ENCODE measurements at regions not wholly inside any gene's neighbourhood (a gene's known extent, or its start where the extent isn't known, plus 50 kb on each side); places are given as distances from the start of the nearest gene placed in this dataset.

- Mint-ChIP-seq H3K36me3 (no peaks in the 10 kb centered on the region), H3K4me1 (ENCODE audit: unreplicated experiment) (no peaks in the 10 kb centered on the region), H3K9me3 (no peaks in the 10 kb centered on the region), H3K4me3 (no peak overlapping the region), H3K27me3 (no peaks in the 10 kb centered on the region), H3K27ac (no peak overlapping the region)
- TF ChIP-seq CTCF (conservative IDR thresholded peaks at IDR 0.05) = no peak
- no peak for DNase-seq (ENCODE audit: extremely low spot score, unreplicated experiment)
These were observed 638.2 kb downstream of the IGSF11 start for GRCh38 chr3:118396491-118396890.

- TF ChIP-seq CTCF (conservative IDR thresholded peaks at IDR 0.05) = no peak
- DNase-seq (ENCODE audit: extremely low spot score, unreplicated experiment) = no peak
These were observed 634.6 kb downstream of the IGSF11 start for GRCh38 chr3:118400086-118400485.

GRCh38 chr3:118400886-118401285 is 633.8 kb downstream of the IGSF11 start:
- Mint-ChIP-seq H3K4me1 (ENCODE audit: unreplicated experiment) (no peaks in the 10 kb centered on the region), H3K27me3 (no peaks in the 10 kb centered on the region), H3K9me3 (no peaks in the 10 kb centered on the region)

More at GRCh38 chr3:118400086-118400485, 634.6 kb downstream of the IGSF11 start:
- Mint-ChIP-seq H3K4me1 (ENCODE audit: unreplicated experiment) (no peaks in the 10 kb centered on the region), H3K4me3 (no peak overlapping the region), H3K36me3 (no peaks in the 10 kb centered on the region), H3K27ac (no peak overlapping the region), H3K9me3 (no peaks in the 10 kb centered on the region), H3K27me3 (no peaks in the 10 kb centered on the region)

GRCh38 chr3:118401887-118402286 is 632.8 kb downstream of the IGSF11 start:
- no peak overlapping the region for H3K4me3 Mint-ChIP-seq
- no peaks in the 10 kb centered on the region for H3K9me3 Mint-ChIP-seq
- DNase-seq (ENCODE audit: extremely low spot score, unreplicated experiment) = no peak
- H3K4me1 Mint-ChIP-seq (ENCODE audit: unreplicated experiment) = no peaks in the 10 kb centered on the region
- no peak for TF ChIP-seq CTCF (conservative IDR thresholded peaks at IDR 0.05)
- no peaks in the 10 kb centered on the region for H3K27me3 Mint-ChIP-seq
- no peaks in the 10 kb centered on the region for H3K36me3 Mint-ChIP-seq
- H3K27ac Mint-ChIP-seq = no peak overlapping the region

More at GRCh38 chr3:118400886-118401285, 633.8 kb downstream of the IGSF11 start:
- H3K36me3 Mint-ChIP-seq = no peaks in the 10 kb centered on the region
- no peak overlapping the region for H3K27ac Mint-ChIP-seq
- no peak overlapping the region for H3K4me3 Mint-ChIP-seq
- TF ChIP-seq CTCF (conservative IDR thresholded peaks at IDR 0.05) = no peak
- no peak for DNase-seq (ENCODE audit: extremely low spot score, unreplicated experiment)

GRCh38 chr3:118402971-118403370 is 631.7 kb downstream of the IGSF11 start:
- no peak for TF ChIP-seq CTCF (conservative IDR thresholded peaks at IDR 0.05)
- H3K4me1 Mint-ChIP-seq (ENCODE audit: unreplicated experiment) = no peaks in the 10 kb centered on the region
- no peak overlapping the region for H3K27ac Mint-ChIP-seq
- no peaks in the 10 kb centered on the region for H3K9me3 Mint-ChIP-seq
- H3K27me3 Mint-ChIP-seq = no peaks in the 10 kb centered on the region
- DNase-seq (ENCODE audit: extremely low spot score, unreplicated experiment) = no peak
- H3K4me3 Mint-ChIP-seq = no peak overlapping the region
- no peaks in the 10 kb centered on the region for H3K36me3 Mint-ChIP-seq

GRCh38 chr3:118406562-118406961 is 628.1 kb downstream of the IGSF11 start:
- Mint-ChIP-seq H3K4me3 (no peak overlapping the region), H3K27ac (no peak overlapping the region), H3K4me1 (ENCODE audit: unreplicated experiment) (no peaks in the 10 kb centered on the region), H3K9me3 (no peaks in the 10 kb centered on the region), H3K36me3 (no peaks in the 10 kb centered on the region), H3K27me3 (no peaks in the 10 kb centered on the region)
- no peak for TF ChIP-seq CTCF (conservative IDR thresholded peaks at IDR 0.05)
- no peak for DNase-seq (ENCODE audit: extremely low spot score, unreplicated experiment)

Measured in type B pancreatic cell (in vitro differentiated cells).